8988T (cell line): ENCODE measurements at regions not wholly inside any gene's neighbourhood (a gene's known extent, or its start where the extent isn't known, plus 50 kb on each side); places are given as distances from the start of the nearest gene placed in this dataset.

Source experiments
- DNase-seq: peaks from one replicate; pipeline ENCODE4 v3.0.0; 2011

GRCh38 chrX:68944211-68944610, 115.4 kb downstream of the EFNB1 start:
- no peak for DNase-seq

DNA sequence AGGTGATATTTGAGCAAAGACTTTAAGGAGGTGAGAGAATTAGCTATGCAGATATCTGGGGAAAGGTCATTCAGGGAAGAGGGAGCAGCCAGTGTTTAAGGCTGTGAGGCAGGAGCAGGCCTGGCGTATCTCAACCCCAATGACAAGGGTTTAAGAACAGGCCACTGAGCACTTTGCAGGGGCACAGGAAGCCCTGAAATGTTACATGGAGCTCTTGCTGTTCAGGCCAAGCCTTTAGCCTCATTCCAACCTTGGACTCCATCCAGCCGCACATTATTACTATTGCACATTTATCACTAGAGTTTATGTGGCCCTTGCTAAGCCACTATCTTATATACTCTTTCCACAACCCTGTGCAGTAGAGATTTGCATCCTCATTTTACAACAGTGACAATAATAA, 114.0 kb downstream of the EFNB1 start:
- DNase-seq = no peak

DNA sequence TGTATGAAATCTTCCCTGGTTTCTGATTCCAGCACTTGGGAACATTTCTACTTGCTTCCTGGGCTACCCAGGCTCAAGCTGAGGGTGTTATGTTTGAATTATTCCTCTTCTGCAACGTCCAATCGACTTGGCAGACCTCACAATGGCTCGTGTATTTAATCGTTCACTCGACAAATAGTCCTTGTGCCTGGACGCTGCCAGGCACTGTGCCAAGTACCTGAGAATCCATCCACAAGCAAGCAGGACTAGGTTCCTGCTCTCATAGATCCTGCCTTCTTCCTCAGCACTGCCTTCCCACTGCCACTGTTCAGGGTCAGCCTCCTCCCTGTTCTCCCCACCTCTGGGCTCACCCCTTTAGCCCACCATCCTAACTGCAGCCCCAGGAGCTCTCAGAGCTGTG, 113.3 kb downstream of the EFNB1 start:
- no peak for DNase-seq

DNA sequence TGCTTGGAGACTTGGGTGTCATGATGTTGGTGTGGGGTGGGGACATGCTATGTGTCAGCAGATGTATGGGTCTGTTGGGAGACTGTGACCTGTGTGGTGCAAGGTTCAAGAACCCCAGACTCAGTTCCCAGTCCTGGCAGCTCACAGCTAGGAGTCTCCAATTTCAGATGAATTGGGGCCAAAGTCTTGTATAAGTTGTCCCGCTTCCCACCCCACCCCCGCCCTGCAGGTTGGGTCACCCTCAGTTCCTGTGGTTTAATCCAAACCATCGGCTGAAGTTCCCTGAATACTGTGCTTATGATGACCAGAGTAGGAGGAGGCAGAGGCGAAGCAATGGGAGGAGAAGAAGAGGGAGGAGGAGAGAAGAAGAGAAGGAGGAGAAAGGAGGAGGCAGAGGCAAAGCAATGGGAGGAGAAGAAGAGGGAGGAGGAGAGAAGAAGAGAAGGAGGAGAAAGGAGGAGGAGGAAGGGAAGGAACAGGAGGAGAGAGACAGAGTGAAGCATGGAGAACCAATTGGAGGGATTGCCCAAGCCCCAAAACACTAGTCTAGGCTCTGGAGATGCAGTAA, 112.6 kb downstream of the EFNB1 start:
- DNase-seq = no peak

DNA sequence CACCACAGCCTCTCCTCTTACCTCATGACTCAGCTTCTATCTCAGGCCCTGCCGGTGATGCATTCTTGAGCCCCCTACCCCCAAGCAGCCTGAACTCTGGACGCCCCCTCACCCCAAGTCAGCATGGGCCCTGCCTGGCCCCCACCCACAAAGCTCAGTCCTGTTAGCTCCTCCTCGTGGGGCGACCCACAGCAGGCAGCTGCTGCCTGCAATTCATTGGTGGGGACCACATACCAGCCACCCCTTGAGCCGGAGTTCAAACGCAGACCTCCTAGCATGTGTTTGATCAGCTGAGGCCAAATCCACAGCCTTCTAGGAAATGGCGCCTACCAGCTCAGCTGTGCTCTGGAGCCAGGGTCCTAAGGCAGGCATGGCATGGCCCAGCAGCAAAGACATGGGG, 111.8 kb downstream of the EFNB1 start:
- no peak for DNase-seq

- no peak for DNase-seq
These were observed 111.0 kb downstream of the EFNB1 start for GRCh38 chrX:68939868-68940267.

DNA sequence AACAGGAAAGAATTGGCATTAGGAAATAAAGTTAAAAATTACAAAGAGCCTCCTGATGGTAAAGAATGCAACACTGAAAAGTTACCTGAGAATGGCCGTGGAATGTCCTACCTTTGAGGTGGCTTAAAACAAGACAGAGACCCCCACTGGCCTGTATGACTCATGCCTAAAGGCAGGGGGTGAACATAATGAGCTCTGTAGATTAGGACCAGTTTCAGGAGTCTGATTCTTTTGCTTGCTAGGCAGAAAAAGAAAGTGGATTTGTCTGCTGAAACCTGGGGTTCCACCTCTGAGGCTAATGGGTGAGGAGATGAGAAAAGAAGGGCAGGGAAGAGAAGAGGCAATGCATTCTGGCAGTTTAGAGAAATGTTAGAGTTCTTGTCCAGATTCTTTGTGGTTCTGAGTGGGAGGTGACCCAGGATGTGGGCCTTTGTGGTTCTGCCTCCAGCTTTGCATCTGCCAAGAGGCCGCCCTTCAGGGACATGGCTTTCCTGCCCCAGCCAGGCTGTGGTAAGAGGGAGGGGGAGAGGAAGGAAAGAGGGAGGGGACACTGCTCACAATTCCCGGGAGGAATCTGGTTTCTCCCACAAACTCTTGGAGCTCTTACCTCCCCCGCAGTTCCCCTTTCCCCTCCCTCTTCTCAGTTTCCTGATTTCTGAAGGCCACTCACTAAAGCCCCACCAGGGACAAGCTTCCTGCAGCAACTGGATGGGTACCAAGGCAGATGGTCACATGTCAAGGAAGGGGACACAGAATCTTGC, 109.6 kb downstream of the EFNB1 start:
- DNase-seq = no peak

- DNase-seq = no peak
These were observed 108.8 kb downstream of the EFNB1 start for GRCh38 chrX:68937581-68937980.

DNA sequence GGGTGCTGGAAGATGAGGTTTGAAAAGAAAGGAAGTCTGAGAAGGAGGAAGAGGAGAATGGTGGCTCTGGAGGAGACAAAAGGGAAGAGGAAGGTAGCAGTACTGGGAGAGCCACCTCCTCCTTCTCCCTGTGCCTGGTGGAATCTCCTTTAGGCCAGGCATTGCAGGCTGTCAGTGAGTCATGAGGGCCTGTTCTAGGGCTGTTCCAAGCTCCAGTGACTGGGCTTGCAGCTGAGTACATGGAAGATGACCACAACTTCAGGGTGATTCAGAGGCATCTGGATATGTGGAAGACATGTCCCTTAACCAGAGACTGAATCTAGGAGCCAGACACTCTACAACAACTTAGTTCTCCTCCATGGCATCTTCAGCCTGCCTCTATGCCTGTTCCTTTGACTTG, 107.8 kb downstream of the EFNB1 start:
- no peak for DNase-seq

GRCh38 chrX:68936126-68936525, 107.3 kb downstream of the EFNB1 start:
- no peak for DNase-seq

GRCh38 chrX:68935362-68935761, 106.5 kb downstream of the EFNB1 start:
- DNase-seq = no peak

GRCh38 chrX:68934922-68935321, 106.1 kb downstream of the EFNB1 start:
- DNase-seq = no peak

GRCh38 chrX:68934421-68934820, 105.6 kb downstream of the EFNB1 start:
- DNase-seq = no peak

- DNase-seq = no peak
These were observed 103.8 kb downstream of the EFNB1 start for GRCh38 chrX:68932611-68933010.

GRCh38 chrX:68931345-68931744, 102.5 kb downstream of the EFNB1 start:
- no peak for DNase-seq

GRCh38 chrX:68930542-68931317, 101.9 kb downstream of the EFNB1 start:
- DNase-seq = no peak

- DNase-seq = no peak
These were observed 100.7 kb downstream of the EFNB1 start for GRCh38 chrX:68929332-68930150.

DNA sequence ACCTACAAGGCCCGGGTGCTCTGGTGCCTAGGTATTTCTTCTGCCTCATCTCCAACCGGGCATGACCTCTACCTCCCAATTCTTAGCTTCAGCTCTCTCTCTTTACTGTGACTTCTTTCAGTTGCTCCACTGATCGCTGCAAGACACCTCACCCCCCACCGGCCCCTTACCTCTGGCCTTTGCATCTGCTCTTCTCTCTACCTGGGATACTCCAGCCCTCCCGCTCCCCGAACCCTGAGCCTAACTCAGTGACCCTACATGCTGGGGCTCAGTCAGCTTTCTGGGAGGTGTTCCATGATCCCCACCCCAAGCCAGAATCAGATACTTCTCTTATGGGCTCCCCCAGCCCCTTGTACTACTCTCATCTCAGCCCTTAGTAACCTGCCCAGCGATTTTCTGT, 99.6 kb downstream of the EFNB1 start:
- no peak for DNase-seq

- no peak for DNase-seq
These were observed 98.4 kb downstream of the EFNB1 start for GRCh38 chrX:68927178-68927577.

DNA sequence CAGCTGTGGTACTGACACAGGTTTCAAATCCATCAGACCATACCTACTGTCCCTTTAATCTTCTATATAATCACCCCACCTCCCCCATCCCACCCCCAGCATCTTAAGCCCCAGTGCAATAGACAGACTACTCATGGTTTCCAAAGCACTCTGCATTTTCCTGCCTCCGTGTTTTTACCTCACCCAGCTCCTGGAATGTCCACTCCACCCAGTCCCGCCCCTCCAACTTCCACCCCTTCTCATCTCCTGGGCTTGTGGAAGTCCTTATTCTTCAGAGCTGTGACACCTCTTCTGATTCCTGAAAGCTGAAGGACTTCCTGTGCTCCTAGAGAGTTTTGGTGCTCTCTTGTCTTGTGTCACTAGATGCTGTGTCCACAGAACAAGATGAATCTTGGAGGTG, 94.3 kb downstream of the EFNB1 start:
- no peak for DNase-seq

GRCh38 chrX:68922013-68922412, 93.2 kb downstream of the EFNB1 start:
- DNase-seq = no peak

DNA sequence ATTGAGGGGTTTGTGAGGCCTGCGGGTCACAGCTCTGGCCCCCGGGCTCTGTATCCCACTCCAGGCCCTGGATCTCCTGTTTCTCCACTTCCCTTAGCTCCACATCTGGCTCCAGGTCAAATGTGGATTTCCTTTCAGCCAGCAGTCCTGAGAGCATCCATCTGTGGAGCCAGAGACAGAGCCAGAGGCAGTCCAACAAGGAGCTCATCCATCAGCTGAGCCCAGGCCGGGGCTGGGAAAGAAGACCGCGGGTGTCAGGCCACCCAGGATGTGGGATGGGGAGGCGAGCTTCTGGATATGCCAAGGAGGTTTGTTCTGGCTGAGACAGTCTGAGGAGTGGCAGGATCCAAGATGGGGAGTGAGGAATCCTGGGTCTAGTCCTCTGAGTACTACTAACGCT, 91.7 kb downstream of the EFNB1 start:
- no peak for DNase-seq

- no peak for DNase-seq
These were observed 90.9 kb downstream of the EFNB1 start for GRCh38 chrX:68919707-68920106.
